ENCODE measurements at regions not wholly inside any gene's neighbourhood (a gene's known extent, or its start where the extent isn't known, plus 50 kb on each side); places are given as distances from the start of the nearest gene placed in this dataset.

GRCh38 chr9:135225619-135226228 lies 138.3 kb downstream of the OLFM1 start:
- TF ChIP-seq POLR2AphosphoS5 (IDR thresholded peaks at IDR 0.05): no peak
- TF ChIP-seq CTCF (IDR thresholded peaks at IDR 0.05): no peak
- no peak for TF ChIP-seq POLR2A (IDR thresholded peaks at IDR 0.05)
- no peak for TF ChIP-seq EP300 (IDR thresholded peaks at IDR 0.05)

Measured in stomach (tissue), 4 donors.